Karpas-422 (cell line): ENCODE measurements at regions not wholly inside any gene's neighbourhood (a gene's known extent, or its start where the extent isn't known, plus 50 kb on each side); places are given as distances from the start of the nearest gene placed in this dataset.

ENCODE experiments used
- DNase-seq: peaks from one replicate; pipeline ENCODE4 v3.0.0-alpha.2; 2015
- H2AFZ ChIP-seq: fragments of 200-600 bp; sonication (generic); 2 replicates; pipeline ENCODE4 v1.6.1; 2014; ENCODE audit warnings: antibody characterized with exemption, low read length, mixed read lengths
- H3K27ac ChIP-seq: fragments of 200-600 bp; sonication (generic); 2 replicates; pipeline ENCODE4 v1.5.1; 2014; ENCODE audit warnings: mild to moderate bottlenecking, low read length, moderate library complexity
- H3K27me3 ChIP-seq: fragments of 200-600 bp; sonication (generic); 2 replicates; pipeline ENCODE4 v1.6.1; 2014; ENCODE audit warnings: low read length, mixed read lengths
- H3K36me3 ChIP-seq: fragments of 200-600 bp; sonication (generic); 2 replicates; pipeline ENCODE4 v1.6.1; 2014; ENCODE audit warnings: low read length, mixed read lengths; ENCODE audit not compliant: insufficient read depth
- H3K4me1 ChIP-seq: fragments of 200-600 bp; sonication (generic); 2 replicates; pipeline ENCODE4 v1.6.1; 2014; ENCODE audit warnings: mild to moderate bottlenecking, low read length, mixed read lengths
- H3K4me2 ChIP-seq: fragments of 200-600 bp; sonication (generic); 2 replicates; pipeline ENCODE4 v1.6.1; 2014; ENCODE audit warnings: low read length, low read depth, mild to moderate bottlenecking; ENCODE audit not compliant: poor library complexity, severe bottlenecking
- H3K4me3 ChIP-seq: fragments of 200-600 bp; sonication (generic); 2 replicates; pipeline ENCODE4 v1.5.1; 2014; ENCODE audit warnings: mild to moderate bottlenecking, antibody characterized with exemption, low read length, mixed read lengths
- H3K79me2 ChIP-seq: fragments of 200-600 bp; sonication (generic); 2 replicates; pipeline ENCODE4 v1.6.1; 2014; ENCODE audit warnings: mild to moderate bottlenecking, low read length, mixed read lengths
- H3K9ac ChIP-seq: fragments of 200-600 bp; sonication (generic); 2 replicates; pipeline ENCODE4 v1.6.0; 2014; ENCODE audit warnings: low read length
- H3K9me2 ChIP-seq: fragments of 200-600 bp; sonication (generic), shearing (Covaris generic); replicated peaks from 2 replicates; pipeline ENCODE4 v1.6.0; 2014; ENCODE audit warnings: mild to moderate bottlenecking, low read length, moderate library complexity; ENCODE audit not compliant: insufficient read depth
- H3K9me3 ChIP-seq: fragments of 300-700, 200-600 bp; sonication (generic); 2 replicates; pipeline ENCODE4 v1.6.1; 2014; ENCODE audit warnings: low read length, mixed read lengths
- H4K20me1 ChIP-seq: fragments of 200-600 bp; sonication (generic); 2 replicates; pipeline ENCODE4 v1.6.1; 2014; ENCODE audit warnings: mild to moderate bottlenecking, antibody characterized with exemption, low read length, low read depth; ENCODE audit not compliant: insufficient read depth

DNA sequence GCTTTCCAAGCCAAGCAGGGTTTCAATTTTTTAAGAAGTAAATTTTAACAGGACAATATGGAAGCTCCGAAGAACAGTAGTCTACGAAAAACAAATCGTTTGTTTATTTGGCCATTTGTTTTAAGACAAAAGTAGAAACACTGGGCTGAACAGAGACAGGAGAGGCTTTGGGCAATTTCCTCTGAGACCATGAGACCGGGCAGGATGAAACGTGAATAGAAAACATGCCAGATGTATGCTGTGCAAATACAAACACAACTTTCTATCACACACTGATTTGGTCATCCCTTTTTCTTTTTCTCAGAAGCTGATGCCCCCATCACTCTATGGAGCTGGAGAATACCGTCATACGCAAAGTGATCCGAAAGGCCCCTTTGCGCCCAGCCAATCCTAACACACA lies 1111.1 kb downstream of the BCL11B start:
- Histone ChIP-seq H3K4me1 (no peaks in the 10 kb centered on the region), H3K27me3 (no peaks in the 10 kb centered on the region), H3K27ac (no peak overlapping the region), H3K9me2 (no peaks in the 10 kb centered on the region), H2AFZ (no peak overlapping the region), H3K79me2 (no peaks in the 10 kb centered on the region), H4K20me1 (no peaks in the 10 kb centered on the region), H3K4me2 (no peak overlapping the region), H3K4me3 (no peak overlapping the region), H3K9me3 (peaks cover 5% of the 10 kb centered on the region; the same call in 1 of the 2 replicates), H3K9ac (no peak overlapping the region), H3K36me3 (no peaks in the 10 kb centered on the region)
- DNase-seq, result no peak

- Histone ChIP-seq H3K9me3 (peaks cover 5% of the 10 kb centered on the region; the same call in 1 of the 2 replicates), H3K27me3 (no peaks in the 10 kb centered on the region), H3K4me3 (no peak overlapping the region), H3K9ac (no peak overlapping the region), H3K79me2 (no peaks in the 10 kb centered on the region), H3K9me2 (no peaks in the 10 kb centered on the region), H3K4me1 (no peaks in the 10 kb centered on the region), H2AFZ (no peak overlapping the region), H3K36me3 (no peaks in the 10 kb centered on the region), H3K27ac (no peak overlapping the region), H3K4me2 (no peak overlapping the region), H4K20me1 (no peaks in the 10 kb centered on the region)
- DNase-seq, result no peak
Measured at GRCh38 chr14:98161356-98161755, 1110.6 kb downstream of the BCL11B start.

GRCh38 chr14:98162856-98163805 lies 1108.9 kb downstream of the BCL11B start:
- H3K4me1 ChIP-seq, result no peaks in the 10 kb centered on the region
- H3K27ac ChIP-seq, result no peak overlapping the region
- no peaks in the 10 kb centered on the region for H3K9me2 ChIP-seq
- H3K4me3 ChIP-seq, result no peak overlapping the region
- no peak overlapping the region for H3K4me2 ChIP-seq
- H3K36me3 ChIP-seq, result no peaks in the 10 kb centered on the region
- no peaks in the 10 kb centered on the region for H3K79me2 ChIP-seq
- no peak overlapping the region for H3K9ac ChIP-seq
- no peaks in the 10 kb centered on the region for H4K20me1 ChIP-seq
- H2AFZ ChIP-seq, result no peak overlapping the region
- DNase-seq, result no peak
- H3K9me3 ChIP-seq, result peaks cover 3% of the 10 kb centered on the region; the same call in 1 of the 2 replicates
- H3K27me3 ChIP-seq, result no peaks in the 10 kb centered on the region

- Histone ChIP-seq H3K9me2 (no peaks in the 10 kb centered on the region), H2AFZ (no peak overlapping the region), H4K20me1 (no peaks in the 10 kb centered on the region), H3K4me1 (no peaks in the 10 kb centered on the region), H3K36me3 (no peaks in the 10 kb centered on the region), H3K27me3 (no peaks in the 10 kb centered on the region), H3K27ac (no peak overlapping the region), H3K9me3 (peaks cover 3% of the 10 kb centered on the region; the same call in 1 of the 2 replicates), H3K4me2 (no peak overlapping the region), H3K9ac (no peak overlapping the region), H3K4me3 (no peak overlapping the region), H3K79me2 (no peaks in the 10 kb centered on the region)
- DNase-seq, result no peak
Measured at GRCh38 chr14:98163873-98164272, 1108.1 kb downstream of the BCL11B start.

GRCh38 chr14:98165976-98166375 lies 1106.0 kb downstream of the BCL11B start:
- H3K4me1 ChIP-seq, result no peaks in the 10 kb centered on the region
- no peak overlapping the region for H2AFZ ChIP-seq
- H3K4me2 ChIP-seq, result no peak overlapping the region
- peaks cover 3% of the 10 kb centered on the region; the same call in 1 of the 2 replicates for H3K9me3 ChIP-seq
- H3K4me3 ChIP-seq, result no peak overlapping the region
- no peak overlapping the region for H3K27ac ChIP-seq
- H3K27me3 ChIP-seq, result no peaks in the 10 kb centered on the region
- H3K79me2 ChIP-seq, result no peaks in the 10 kb centered on the region
- no peaks in the 10 kb centered on the region for H3K9me2 ChIP-seq
- H3K9ac ChIP-seq, result no peak overlapping the region
- no peaks in the 10 kb centered on the region for H3K36me3 ChIP-seq
- no peak for DNase-seq
- no peaks in the 10 kb centered on the region for H4K20me1 ChIP-seq

- Histone ChIP-seq H3K4me2 (no peak overlapping the region), H3K9me3 (peaks cover 8% of the 10 kb centered on the region; the same call in 1 of the 2 replicates), H3K4me3 (no peak overlapping the region), H2AFZ (no peak overlapping the region), H3K9me2 (no peaks in the 10 kb centered on the region), H3K27me3 (no peaks in the 10 kb centered on the region), H3K79me2 (no peaks in the 10 kb centered on the region), H3K4me1 (no peaks in the 10 kb centered on the region), H4K20me1 (no peaks in the 10 kb centered on the region), H3K9ac (no peak overlapping the region), H3K27ac (no peak overlapping the region), H3K36me3 (no peaks in the 10 kb centered on the region)
- DNase-seq, result no peak
Measured at GRCh38 chr14:98167275-98167674, 1104.7 kb downstream of the BCL11B start.

GRCh38 chr14:98167705-98168104 lies 1104.3 kb downstream of the BCL11B start:
- H4K20me1 ChIP-seq, result no peaks in the 10 kb centered on the region
- no peaks in the 10 kb centered on the region for H3K9me2 ChIP-seq
- H3K9ac ChIP-seq, result no peak overlapping the region
- H3K27me3 ChIP-seq, result no peaks in the 10 kb centered on the region
- H3K4me1 ChIP-seq, result no peaks in the 10 kb centered on the region
- no peaks in the 10 kb centered on the region for H3K79me2 ChIP-seq
- H2AFZ ChIP-seq, result no peak overlapping the region
- DNase-seq, result no peak
- no peak overlapping the region for H3K4me2 ChIP-seq
- H3K9me3 ChIP-seq, result peaks cover 8% of the 10 kb centered on the region; the same call in 1 of the 2 replicates
- H3K4me3 ChIP-seq, result no peak overlapping the region
- no peaks in the 10 kb centered on the region for H3K36me3 ChIP-seq
- H3K27ac ChIP-seq, result no peak overlapping the region

DNA sequence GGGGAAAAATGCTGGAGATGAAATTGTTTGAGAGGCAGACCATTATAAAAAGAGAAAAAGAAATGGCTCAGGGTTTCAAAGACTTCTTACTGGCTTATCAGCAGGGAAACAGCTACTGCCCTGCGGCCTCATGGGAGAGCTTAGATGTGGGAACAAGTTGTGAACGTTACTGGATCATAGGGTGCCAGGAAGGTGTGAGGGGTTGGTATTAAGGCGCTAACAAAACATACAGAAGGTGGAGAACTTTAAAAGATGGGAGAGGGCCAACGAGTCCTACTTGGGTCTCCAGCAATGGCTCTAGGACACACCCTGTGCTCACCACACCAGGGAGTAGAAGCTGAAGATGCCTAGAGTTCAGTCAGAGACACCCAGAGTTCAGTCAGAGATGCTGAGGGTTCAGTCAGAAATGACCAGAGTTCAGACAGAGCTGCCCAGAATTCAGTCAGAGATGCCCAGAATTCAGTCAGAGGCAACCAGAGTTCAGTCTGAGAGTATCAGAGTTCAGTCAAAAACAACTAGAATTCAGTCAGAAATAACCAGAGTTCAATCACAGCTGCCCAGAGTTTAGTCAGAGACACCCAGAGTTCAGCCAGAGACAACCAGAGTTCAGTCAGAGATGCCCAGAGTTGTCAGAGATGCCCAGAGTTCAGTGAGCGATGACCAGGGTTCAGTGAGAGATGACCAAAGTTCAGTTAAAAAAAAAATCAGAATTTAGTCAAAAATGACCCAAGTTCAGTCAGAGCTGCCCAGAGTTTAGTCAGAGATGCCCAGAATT lies 1103.6 kb downstream of the BCL11B start:
- Histone ChIP-seq H3K36me3 (no peaks in the 10 kb centered on the region), H3K9me2 (no peaks in the 10 kb centered on the region), H3K4me2 (no peak overlapping the region), H2AFZ (no peak overlapping the region), H3K9ac (no peak overlapping the region), H3K27ac (no peak overlapping the region), H3K79me2 (no peaks in the 10 kb centered on the region), H3K9me3 (peaks cover 8% of the 10 kb centered on the region; the same call in 1 of the 2 replicates), H4K20me1 (no peaks in the 10 kb centered on the region), H3K4me1 (no peaks in the 10 kb centered on the region), H3K4me3 (no peak overlapping the region), H3K27me3 (no peaks in the 10 kb centered on the region)
- no peak for DNase-seq
